ENCODE measurements at regions not wholly inside any gene's neighbourhood (a gene's known extent, or its start where the extent isn't known, plus 50 kb on each side); places are given as distances from the start of the nearest gene placed in this dataset.
A peak's percentile ranks its signal among the peaks of the same experiment; 100 is the strongest.

GRCh38 chr4:156636381-156636780, 335.2 kb downstream of the PDGFC start:
- no peak for ATAC-seq (ENCODE audit: low read depth in 2 of 2)
- DNase-seq = no peak
- Mint-ChIP-seq H3K4me3 (no peak overlapping the region), H3K4me1 (no peaks in the 10 kb centered on the region), H3K27me3 (no peaks in the 10 kb centered on the region), H3K9me3 (peaks cover 0 to 11% (median 0%) of the 10 kb centered on the region in 7 donors), H3K36me3 (no peaks in the 10 kb centered on the region), H3K27ac (no peak overlapping the region)

GRCh38 chr4:156635051-156635450, 336.5 kb downstream of the PDGFC start:
- H3K9me3 Mint-ChIP-seq = peaks cover 0 to 11% (median 0%) of the 10 kb centered on the region in 7 donors
- no peaks in the 10 kb centered on the region for H3K4me1 Mint-ChIP-seq
- H3K36me3 Mint-ChIP-seq = no peaks in the 10 kb centered on the region

GRCh38 chr4:156634612-156635011, 337.0 kb downstream of the PDGFC start:
- Mint-ChIP-seq H3K27me3 (no peaks in the 10 kb centered on the region), H3K9me3 (peaks cover 0 to 11% (median 1%) of the 10 kb centered on the region in 7 donors)

More at GRCh38 chr4:156635051-156635450, 336.5 kb downstream of the PDGFC start:
- ATAC-seq (ENCODE audit: low read depth in 2 of 2) (no peak), DNase-seq (no peak)
- Mint-ChIP-seq H3K27ac (no peak overlapping the region), H3K4me3 (no peak overlapping the region), H3K27me3 (no peaks in the 10 kb centered on the region)

GRCh38 chr4:156633847-156634246, 337.8 kb downstream of the PDGFC start:
- Mint-ChIP-seq H3K4me3 (no peak overlapping the region), H3K36me3 (no peaks in the 10 kb centered on the region), H3K9me3 (peaks cover 0 to 11% (median 5%) of the 10 kb centered on the region in 7 donors), H3K27ac (no peak overlapping the region), H3K4me1 (no peaks in the 10 kb centered on the region), H3K27me3 (no peaks in the 10 kb centered on the region)
- DNase-seq = no peak
- ATAC-seq (ENCODE audit: low read depth in 2 of 2) = no peak

More at GRCh38 chr4:156634612-156635011, 337.0 kb downstream of the PDGFC start:
- Mint-ChIP-seq H3K36me3 (no peaks in the 10 kb centered on the region), H3K4me1 (no peaks in the 10 kb centered on the region), H3K4me3 (no peak overlapping the region), H3K27ac (no peak overlapping the region)
- ATAC-seq (ENCODE audit: low read depth in 2 of 2) (no peak), DNase-seq (no peak)

- Mint-ChIP-seq H3K4me1 (no peaks in the 10 kb centered on the region), H3K36me3 (no peaks in the 10 kb centered on the region), H3K9me3 (peaks cover 0 to 8% (median 5%) of the 10 kb centered on the region in 7 donors), H3K27me3 (no peaks in the 10 kb centered on the region), H3K27ac (no peak overlapping the region), H3K4me3 (no peak overlapping the region)
- no peak for ATAC-seq (ENCODE audit: low read depth in 2 of 2)
- no peak for DNase-seq
Observed at GRCh38 chr4:156628858-156629257, 342.7 kb downstream of the PDGFC start.

- no peaks in the 10 kb centered on the region for H3K36me3 Mint-ChIP-seq
- DNase-seq = no peak
- H3K27me3 Mint-ChIP-seq = no peaks in the 10 kb centered on the region
- peaks cover 0 to 8% (median 4%) of the 10 kb centered on the region in 7 donors for H3K9me3 Mint-ChIP-seq
- no peaks in the 10 kb centered on the region for H3K4me1 Mint-ChIP-seq
- no peak overlapping the region for H3K27ac Mint-ChIP-seq
- ATAC-seq (ENCODE audit: low read depth in 2 of 2) = no peak
- H3K4me3 Mint-ChIP-seq = no peak overlapping the region
Observed at GRCh38 chr4:156623376-156623775, 348.2 kb downstream of the PDGFC start.

GRCh38 chr4:156620786-156621185, 350.8 kb downstream of the PDGFC start:
- DNase-seq (no peak), ATAC-seq (ENCODE audit: low read depth in 2 of 2) (no peak)
- no peak overlapping the region for H3K4me3 Mint-ChIP-seq
- H3K27ac Mint-ChIP-seq = no peak overlapping the region
- no peaks in the 10 kb centered on the region for H3K27me3 Mint-ChIP-seq
- no peaks in the 10 kb centered on the region for H3K36me3 Mint-ChIP-seq
- peaks cover 0 to 8% (median 1%) of the 10 kb centered on the region in 7 donors for H3K9me3 Mint-ChIP-seq
- no peaks in the 10 kb centered on the region for H3K4me1 Mint-ChIP-seq

GRCh38 chr4:156619154-156619934, 352.3 kb downstream of the PDGFC start:
- Mint-ChIP-seq H3K27me3 (no peaks in the 10 kb centered on the region), H3K9me3 (peaks cover 0 to 8% (median 1%) of the 10 kb centered on the region in 7 donors), H3K4me1 (no peaks in the 10 kb centered on the region), H3K27ac (no peak overlapping the region), H3K4me3 (no peak overlapping the region), H3K36me3 (no peaks in the 10 kb centered on the region)
- ATAC-seq (ENCODE audit: low read depth in 2 of 2) = no peak
- DNase-seq = no peak

GRCh38 chr4:156615066-156615531, 356.5 kb downstream of the PDGFC start:
- no peak overlapping the region for H3K27ac Mint-ChIP-seq
- ATAC-seq (ENCODE audit: low read depth in 2 of 2) = no peak
- no peaks in the 10 kb centered on the region for H3K4me1 Mint-ChIP-seq
- peaks cover 0 to 4% (median 0%) of the 10 kb centered on the region in 7 donors for H3K9me3 Mint-ChIP-seq
- no peaks in the 10 kb centered on the region for H3K36me3 Mint-ChIP-seq
- H3K4me3 Mint-ChIP-seq = no peak overlapping the region
- no peaks in the 10 kb centered on the region for H3K27me3 Mint-ChIP-seq
- no peak for DNase-seq

- H3K27ac Mint-ChIP-seq = no peak overlapping the region
- no peak overlapping the region for H3K4me3 Mint-ChIP-seq
- ATAC-seq (ENCODE audit: low read depth in 2 of 2) (no peak), DNase-seq (no peak)
- no peaks in the 10 kb centered on the region for H3K27me3 Mint-ChIP-seq
- no peaks in the 10 kb centered on the region for H3K36me3 Mint-ChIP-seq
- peaks cover 0 to 4% (median 0%) of the 10 kb centered on the region in 7 donors for H3K9me3 Mint-ChIP-seq
- no peaks in the 10 kb centered on the region for H3K4me1 Mint-ChIP-seq
Observed at GRCh38 chr4:156614536-156614935, 357.1 kb downstream of the PDGFC start.

GRCh38 chr4:156609421-156609820, 362.2 kb downstream of the PDGFC start:
- Mint-ChIP-seq H3K4me1 (no peaks in the 10 kb centered on the region), H3K27me3 (no peaks in the 10 kb centered on the region), H3K9me3 (peaks cover 0 to 4% (median 0%) of the 10 kb centered on the region in 7 donors), H3K4me3 (no peak overlapping the region), H3K27ac (peak overlapping the region in 1 of 6 donors; percentile 35), H3K36me3 (no peaks in the 10 kb centered on the region)
- DNase-seq (no peak), ATAC-seq (ENCODE audit: low read depth in 2 of 2) (no peak)

GRCh38 chr4:156608651-156609050, 362.9 kb downstream of the PDGFC start:
- peaks cover 0 to 4% (median 0%) of the 10 kb centered on the region in 7 donors for H3K9me3 Mint-ChIP-seq
- no peak overlapping the region for H3K4me3 Mint-ChIP-seq
- ATAC-seq (ENCODE audit: low read depth in 2 of 2) (no peak), DNase-seq (no peak)
- H3K36me3 Mint-ChIP-seq = no peaks in the 10 kb centered on the region
- no peak overlapping the region for H3K27ac Mint-ChIP-seq
- no peaks in the 10 kb centered on the region for H3K27me3 Mint-ChIP-seq
- no peaks in the 10 kb centered on the region for H3K4me1 Mint-ChIP-seq

- Mint-ChIP-seq H3K4me1 (no peaks in the 10 kb centered on the region), H3K9me3 (peaks cover 0 to 4% (median 0%) of the 10 kb centered on the region in 7 donors), H3K27ac (no peak overlapping the region), H3K36me3 (no peaks in the 10 kb centered on the region), H3K27me3 (no peaks in the 10 kb centered on the region), H3K4me3 (no peak overlapping the region)
- ATAC-seq (ENCODE audit: low read depth in 2 of 2) (no peak), DNase-seq (no peak)
Observed at GRCh38 chr4:156607478-156607857, 364.1 kb downstream of the PDGFC start.

Measured in naive B cell (primary cell).